Retinal pigment epithelial cell (primary cell): ENCODE measurements at regions not wholly inside any gene's neighbourhood (a gene's known extent, or its start where the extent isn't known, plus 50 kb on each side); places are given as distances from the start of the nearest gene placed in this dataset.

ENCODE experiments used
- DNase-seq: peaks from one replicate; pipeline ENCODE4 v3.0.0-alpha.2; 2010; ENCODE audit warnings: low read depth
- H3K4me3 ChIP-seq: 2 replicates; pipeline ENCODE4 v1.5.1; 2011; ENCODE audit warnings: mild to moderate bottlenecking, low read length, control low read depth, moderate library complexity
- TF ChIP-seq, protein P1 (sequence below): conservative IDR thresholded peaks from 2 replicates; pipeline ENCODE4 v1.5.1; 2011; ENCODE audit warnings: low read depth, low read length, control low read depth, inconsistent platforms

DNA sequence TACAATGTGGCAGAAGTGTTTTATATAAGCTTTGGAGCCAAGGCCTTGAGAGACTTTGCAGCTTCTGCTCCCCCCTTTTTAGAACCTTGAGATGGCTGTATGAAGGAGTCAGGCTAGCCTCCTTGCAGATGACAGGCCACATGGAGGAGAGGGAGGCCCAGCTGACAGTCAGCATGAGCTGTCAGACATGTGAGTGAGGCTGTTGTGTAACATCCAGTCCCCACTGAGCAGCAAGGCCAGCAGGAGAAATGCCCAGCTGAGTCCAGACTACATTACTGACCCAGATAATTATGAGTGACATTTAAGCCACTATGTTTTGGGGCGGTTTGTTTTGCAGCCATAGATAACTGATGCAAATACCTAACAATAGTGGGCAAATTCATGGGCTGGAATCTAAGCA is 515.3 kb upstream of the ARX start:
- TF ChIP-seq, protein P1, sequence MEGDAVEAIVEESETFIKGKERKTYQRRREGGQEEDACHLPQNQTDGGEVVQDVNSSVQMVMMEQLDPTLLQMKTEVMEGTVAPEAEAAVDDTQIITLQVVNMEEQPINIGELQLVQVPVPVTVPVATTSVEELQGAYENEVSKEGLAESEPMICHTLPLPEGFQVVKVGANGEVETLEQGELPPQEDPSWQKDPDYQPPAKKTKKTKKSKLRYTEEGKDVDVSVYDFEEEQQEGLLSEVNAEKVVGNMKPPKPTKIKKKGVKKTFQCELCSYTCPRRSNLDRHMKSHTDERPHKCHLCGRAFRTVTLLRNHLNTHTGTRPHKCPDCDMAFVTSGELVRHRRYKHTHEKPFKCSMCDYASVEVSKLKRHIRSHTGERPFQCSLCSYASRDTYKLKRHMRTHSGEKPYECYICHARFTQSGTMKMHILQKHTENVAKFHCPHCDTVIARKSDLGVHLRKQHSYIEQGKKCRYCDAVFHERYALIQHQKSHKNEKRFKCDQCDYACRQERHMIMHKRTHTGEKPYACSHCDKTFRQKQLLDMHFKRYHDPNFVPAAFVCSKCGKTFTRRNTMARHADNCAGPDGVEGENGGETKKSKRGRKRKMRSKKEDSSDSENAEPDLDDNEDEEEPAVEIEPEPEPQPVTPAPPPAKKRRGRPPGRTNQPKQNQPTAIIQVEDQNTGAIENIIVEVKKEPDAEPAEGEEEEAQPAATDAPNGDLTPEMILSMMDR = no peak
- DNase-seq = no peak
- no peak overlapping the region for H3K4me3 ChIP-seq

DNA sequence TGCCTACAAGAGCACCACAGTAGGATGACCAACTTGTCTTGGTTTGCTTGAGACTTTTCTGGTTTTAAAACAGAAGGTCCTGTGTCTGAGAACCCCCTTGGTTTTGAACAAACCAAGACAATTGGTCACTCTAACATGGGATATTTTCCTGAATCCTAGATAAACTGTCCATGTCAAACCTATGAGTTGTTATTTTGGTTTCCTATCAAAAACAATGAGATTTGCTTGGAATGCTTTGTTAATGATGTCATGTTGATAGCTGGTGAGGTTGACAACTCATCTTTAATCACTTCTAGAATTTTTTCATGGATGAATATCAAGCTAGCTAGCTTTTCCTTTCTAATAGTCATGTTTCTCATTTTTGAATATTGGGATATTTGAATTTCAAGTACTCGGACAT is 518.3 kb upstream of the ARX start:
- no peak overlapping the region for H3K4me3 ChIP-seq
- TF ChIP-seq, protein P1 = no peak
- DNase-seq = no peak

DNA sequence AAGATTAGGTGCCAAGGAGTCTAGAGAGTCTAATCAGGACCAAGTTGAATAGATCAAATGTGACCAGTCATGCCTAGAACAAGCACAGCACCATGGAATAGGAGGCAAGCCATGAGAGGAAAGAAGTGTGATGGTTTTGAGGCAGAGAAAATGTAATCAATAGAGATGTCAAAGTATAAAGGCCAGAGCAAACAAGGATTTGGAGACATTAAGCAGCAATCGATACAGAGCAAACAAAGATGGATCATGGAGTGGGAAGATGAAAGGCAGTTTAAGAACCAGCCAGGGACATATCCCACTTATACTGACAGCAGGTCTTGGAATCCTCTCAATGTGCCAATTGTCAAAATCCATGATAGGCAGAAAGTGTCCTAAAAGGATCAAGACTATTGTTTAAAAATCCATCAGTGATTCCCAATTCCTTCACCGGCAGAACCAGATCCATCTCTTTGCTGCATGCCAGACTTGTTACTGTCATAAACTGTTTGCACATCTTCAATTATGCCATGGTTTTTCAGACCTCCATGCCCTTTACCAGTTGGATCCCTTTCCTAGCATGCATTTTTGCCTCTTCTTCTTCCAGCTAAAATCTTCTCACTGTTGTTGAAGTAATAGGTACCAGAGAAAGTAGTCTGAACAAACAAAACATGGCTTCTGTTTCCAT is 520.7 kb upstream of the ARX start:
- DNase-seq = no peak
- TF ChIP-seq, protein P1 = no peak
- H3K4me3 ChIP-seq = no peak overlapping the region

DNA sequence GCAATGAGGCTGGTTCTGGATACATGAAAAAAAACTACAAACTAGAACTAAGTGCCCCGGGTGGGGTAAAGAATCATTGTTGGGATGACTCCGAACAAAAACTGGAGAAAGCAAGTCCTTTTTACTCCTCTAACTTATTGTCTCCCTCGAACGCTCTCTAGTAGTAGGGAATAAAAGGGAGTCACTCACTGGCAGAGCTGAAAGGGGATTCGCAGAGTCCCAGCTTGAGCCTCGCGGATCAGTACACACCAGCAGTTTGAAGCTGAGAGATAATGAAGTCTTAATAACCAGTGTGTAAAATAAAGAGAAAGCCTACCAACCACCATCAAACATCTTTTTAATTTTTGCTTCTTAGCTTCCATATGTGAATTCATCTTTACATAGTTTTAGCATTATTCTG is 521.9 kb upstream of the ARX start:
- DNase-seq = no peak

DNA sequence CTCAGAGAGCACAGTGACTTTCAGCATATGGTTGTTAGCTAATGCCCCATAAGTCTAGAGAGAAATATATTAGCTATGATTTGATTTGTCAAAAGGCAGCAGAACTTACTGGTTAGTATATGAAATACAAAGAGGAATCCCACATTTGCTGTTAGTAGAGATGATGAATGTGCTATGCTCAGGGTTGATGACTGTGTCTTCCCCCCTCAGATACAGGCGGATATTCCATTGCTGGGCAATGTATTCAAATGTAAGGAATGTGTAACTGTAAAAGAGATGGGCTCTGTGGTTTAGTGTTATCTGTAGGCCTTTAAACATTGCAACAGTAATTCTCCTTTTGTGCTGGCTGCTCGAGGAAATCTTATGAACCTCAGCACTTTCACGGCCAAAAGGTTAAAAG is 528.9 kb upstream of the ARX start:
- H3K4me3 ChIP-seq = no peak overlapping the region
- TF ChIP-seq, protein P1 = no peak
- no peak for DNase-seq

More for the DNA sequence above, 521.9 kb upstream of the ARX start:
- no peak overlapping the region for H3K4me3 ChIP-seq
- TF ChIP-seq, protein P1 = no peak

DNA sequence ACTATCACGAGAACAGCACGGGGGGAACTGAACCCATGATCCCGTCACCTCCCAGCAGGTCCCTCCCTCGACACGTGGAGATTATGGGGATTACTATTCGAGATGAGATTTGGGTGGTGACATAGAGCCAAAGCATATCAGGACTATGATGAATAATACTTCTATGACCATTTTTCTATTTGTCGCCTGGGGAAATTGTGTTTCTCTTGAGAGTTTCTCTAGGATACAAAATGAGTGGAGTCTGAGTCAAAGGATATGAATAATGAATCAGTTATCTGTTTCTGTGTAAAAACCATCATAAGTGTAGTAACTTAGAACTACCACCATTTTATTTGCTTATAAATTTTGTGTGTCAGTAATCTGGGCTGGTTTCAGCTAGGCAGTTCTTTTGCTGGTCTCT is 533.0 kb upstream of the ARX start:
- H3K4me3 ChIP-seq = no peak overlapping the region
- DNase-seq = no peak
- TF ChIP-seq, protein P1 = no peak

DNA sequence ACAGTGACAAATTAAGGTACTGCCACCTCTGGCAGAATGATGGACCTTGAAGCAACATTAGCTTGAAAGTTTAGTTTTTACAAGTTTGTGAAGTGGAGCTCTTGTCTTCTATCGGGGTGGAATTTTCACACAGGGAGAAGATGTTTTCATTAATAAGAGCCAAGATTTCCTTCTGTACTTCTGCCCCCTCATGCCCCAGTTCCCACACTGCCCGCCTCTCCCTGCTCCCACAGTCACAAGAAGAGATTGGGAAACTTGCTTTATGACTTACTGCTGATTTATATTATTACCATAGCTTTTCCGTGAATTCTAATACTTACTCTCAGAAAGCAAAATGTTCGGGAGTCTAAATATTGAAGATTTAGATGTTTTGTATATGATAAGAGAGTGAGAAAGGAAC is 539.8 kb upstream of the ARX start:
- H3K4me3 ChIP-seq = no peak overlapping the region
- no peak for DNase-seq
- TF ChIP-seq, protein P1 = no peak
